Prostate gland (tissue), 2 donors: ENCODE measurements at regions not wholly inside any gene's neighbourhood (a gene's known extent, or its start where the extent isn't known, plus 50 kb on each side); places are given as distances from the start of the nearest gene placed in this dataset.

ENCODE experiments used
- DNase-seq: peaks from one replicate; pipeline ENCODE4 v3.0.0-alpha.2; 2019; ENCODE audit warnings: low spot score
- H3K27ac ChIP-seq, 2 donors: fragments of 200-600 bp; sonication (generic); 2 replicates each; pipeline ENCODE4 v1.5.1; 2017 to 2019
- H3K27me3 ChIP-seq: fragments of 200-600 bp; sonication (generic); replicated peaks from 2 replicates; pipeline ENCODE4 v1.5.1; 2019; ENCODE audit not compliant: insufficient read depth
- H3K36me3 ChIP-seq, 2 donors: fragments of 200-600 bp; sonication (generic); 1 replicate in 1 of 2; 2 replicates in 1 of 2; pipeline versions ENCODE4 v1.5.1 to v1.8.1; 2017 to 2019
- H3K4me1 ChIP-seq: fragments of 200-600 bp; sonication (generic); replicated peaks from 2 replicates; pipeline ENCODE4 v1.5.1; 2019
- H3K4me3 ChIP-seq, 2 donors: fragments of 200-600 bp; sonication (generic); 2 replicates each; pipeline ENCODE4 v1.5.1; 2017 to 2019
- H3K9me3 ChIP-seq: fragments of 200-600 bp; sonication (generic); 2 replicates; pipeline ENCODE4 v1.5.1; 2017
- POLR2A ChIP-seq: fragments of 450-650 bp; IDR thresholded peaks from one replicate; pipeline ENCODE4 v1.6.1; 2016; ENCODE audit warnings: antibody characterized with exemption, mild to moderate bottlenecking
- POLR2AphosphoS5 ChIP-seq: sonication (generic); formaldehyde crosslinking; IDR thresholded peaks from one replicate; pipeline ENCODE4 v1.6.1; 2017; ENCODE audit warnings: antibody characterized with exemption
- WGBS: methylation state at CpG from one replicate; pipeline ENCODE4 v1.1.5; 2018; 5-methylcytosine and 5-hydroxymethylcytosine counted together
- intact Hi-C: fragments of 100-400 bp; cut with DNase I; formaldehyde crosslinking; loops from one replicate; pipeline ENCODE4 v1.14.2; 2022
- TF ChIP-seq, protein P1 (sequence below), 4 experiments: fragments of 200-600 bp in 2 of 4; fragments of 450-650 bp in 2 of 4; sonication (generic) in 2 of 4; IDR thresholded peaks; 1 replicate in 3 of 4; 2 replicates in 1 of 4; pipeline ENCODE4 v1.5.1; 2016 to 2019; ENCODE audit warnings: antibody characterized with exemption in 4 of 4, mild to moderate bottlenecking in 2 of 4, moderate library complexity in 2 of 4

DNA sequence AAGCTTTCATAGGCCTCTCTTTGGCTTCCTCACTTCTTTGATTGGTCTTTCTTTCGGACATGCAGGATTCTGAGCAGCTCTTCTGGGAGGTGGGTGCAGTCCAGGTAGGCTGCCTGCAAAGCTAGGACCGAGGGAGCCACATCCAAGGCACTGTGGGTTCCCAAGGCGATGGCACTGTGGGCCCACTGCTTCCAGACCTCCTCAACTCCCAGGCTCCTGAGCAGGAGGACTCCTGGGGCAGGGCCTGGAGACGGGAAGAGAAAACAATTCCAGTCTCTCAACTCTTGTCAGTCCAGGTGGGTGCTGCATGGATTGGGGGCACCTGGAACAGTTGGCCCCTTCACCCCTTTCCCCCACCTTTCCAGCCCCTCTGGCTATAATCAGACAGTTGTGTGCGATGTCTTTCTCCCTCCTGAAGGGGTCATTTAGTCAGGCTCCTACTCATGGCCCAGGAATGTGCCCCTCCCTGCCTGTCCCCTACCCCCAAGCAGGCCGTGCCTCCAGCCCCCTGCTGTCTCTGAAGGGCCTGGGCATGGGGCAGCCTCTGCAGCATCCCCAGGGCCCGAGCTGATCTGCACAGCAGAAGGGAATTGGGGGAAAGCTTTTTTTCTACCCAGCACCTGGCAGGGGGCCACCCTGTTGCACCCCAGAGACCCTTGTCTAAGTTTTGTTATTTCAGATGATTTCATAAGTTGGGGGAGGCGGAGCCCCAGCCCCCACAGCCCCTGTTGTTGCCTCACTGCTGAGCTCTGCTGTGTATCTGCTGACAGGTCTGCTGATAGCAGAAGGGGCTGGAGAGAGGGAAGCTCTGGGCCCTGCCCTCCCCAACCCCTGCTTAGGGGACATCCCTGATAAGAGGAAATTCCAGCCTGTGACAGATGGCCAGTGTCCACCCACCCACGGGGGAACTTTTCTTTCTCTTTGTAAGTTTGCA lies 330.3 kb downstream of the SEC14L1 start:
- Histone ChIP-seq H3K27me3 (no peaks in the 10 kb centered on the region), H3K27ac (peak overlapping the region; percentile 74 to 77), H3K4me1 (peaks cover 21% of the 10 kb centered on the region), H3K4me3 (no peak overlapping the region), H3K36me3 (no peaks in the 10 kb centered on the region), H3K9me3 (no peaks in the 10 kb centered on the region)
- no peak for DNase-seq
- WGBS: 52% methylated on average over 9 of the region's 9 CpGs
- intact Hi-C loops: no loop called here
- TF ChIP-seq, protein P1, sequence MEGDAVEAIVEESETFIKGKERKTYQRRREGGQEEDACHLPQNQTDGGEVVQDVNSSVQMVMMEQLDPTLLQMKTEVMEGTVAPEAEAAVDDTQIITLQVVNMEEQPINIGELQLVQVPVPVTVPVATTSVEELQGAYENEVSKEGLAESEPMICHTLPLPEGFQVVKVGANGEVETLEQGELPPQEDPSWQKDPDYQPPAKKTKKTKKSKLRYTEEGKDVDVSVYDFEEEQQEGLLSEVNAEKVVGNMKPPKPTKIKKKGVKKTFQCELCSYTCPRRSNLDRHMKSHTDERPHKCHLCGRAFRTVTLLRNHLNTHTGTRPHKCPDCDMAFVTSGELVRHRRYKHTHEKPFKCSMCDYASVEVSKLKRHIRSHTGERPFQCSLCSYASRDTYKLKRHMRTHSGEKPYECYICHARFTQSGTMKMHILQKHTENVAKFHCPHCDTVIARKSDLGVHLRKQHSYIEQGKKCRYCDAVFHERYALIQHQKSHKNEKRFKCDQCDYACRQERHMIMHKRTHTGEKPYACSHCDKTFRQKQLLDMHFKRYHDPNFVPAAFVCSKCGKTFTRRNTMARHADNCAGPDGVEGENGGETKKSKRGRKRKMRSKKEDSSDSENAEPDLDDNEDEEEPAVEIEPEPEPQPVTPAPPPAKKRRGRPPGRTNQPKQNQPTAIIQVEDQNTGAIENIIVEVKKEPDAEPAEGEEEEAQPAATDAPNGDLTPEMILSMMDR (IDR thresholded peaks at IDR 0.05): no peak
- TF ChIP-seq POLR2A (no peak), POLR2AphosphoS5 (no peak)

DNA sequence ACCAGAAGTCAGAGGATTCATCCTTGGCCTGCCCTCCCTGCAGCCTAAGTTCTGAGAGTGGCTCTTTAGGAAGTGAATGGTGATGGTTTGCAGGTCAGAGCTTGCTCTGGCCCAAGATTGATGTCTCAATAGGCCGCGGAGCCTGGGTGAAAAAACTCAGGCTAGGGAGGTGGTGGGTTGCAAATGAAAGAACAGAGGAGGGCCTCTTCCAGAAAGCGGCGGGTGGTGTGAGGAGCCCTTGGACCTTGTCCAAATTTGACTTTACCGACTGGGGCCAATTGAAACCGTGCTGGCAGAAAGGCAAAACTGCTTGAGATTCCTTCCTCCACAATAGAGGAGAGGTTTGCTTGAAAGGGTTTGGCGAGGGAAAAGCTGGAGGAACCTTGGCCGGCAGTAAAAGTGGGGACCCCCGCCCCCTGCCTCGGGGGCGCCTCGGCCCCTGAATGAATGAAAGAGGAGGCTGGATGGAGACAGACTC lies 331.3 kb downstream of the SEC14L1 start:
- H3K4me1 ChIP-seq: peaks cover 22% of the 10 kb centered on the region
- DNase-seq: peak; percentile 78
- H3K4me3 ChIP-seq: no peak overlapping the region
- WGBS: 2% methylated on average over 12 of the region's 12 CpGs
- H3K27me3 ChIP-seq: no peaks in the 10 kb centered on the region
- peak; percentile 66 for TF ChIP-seq POLR2AphosphoS5
- TF ChIP-seq, protein P1 (IDR thresholded peaks at IDR 0.05): no peak
- peak overlapping the region; percentile 74 to 77 for H3K27ac ChIP-seq
- intact Hi-C loops: loop anchor here (1.0 to 2.0 kb wide), 2 partner anchors 18 to 21 kb away; no protein-coding TSS in a partner anchor
- no peaks in the 10 kb centered on the region for H3K9me3 ChIP-seq
- no peaks in the 10 kb centered on the region for H3K36me3 ChIP-seq

DNA sequence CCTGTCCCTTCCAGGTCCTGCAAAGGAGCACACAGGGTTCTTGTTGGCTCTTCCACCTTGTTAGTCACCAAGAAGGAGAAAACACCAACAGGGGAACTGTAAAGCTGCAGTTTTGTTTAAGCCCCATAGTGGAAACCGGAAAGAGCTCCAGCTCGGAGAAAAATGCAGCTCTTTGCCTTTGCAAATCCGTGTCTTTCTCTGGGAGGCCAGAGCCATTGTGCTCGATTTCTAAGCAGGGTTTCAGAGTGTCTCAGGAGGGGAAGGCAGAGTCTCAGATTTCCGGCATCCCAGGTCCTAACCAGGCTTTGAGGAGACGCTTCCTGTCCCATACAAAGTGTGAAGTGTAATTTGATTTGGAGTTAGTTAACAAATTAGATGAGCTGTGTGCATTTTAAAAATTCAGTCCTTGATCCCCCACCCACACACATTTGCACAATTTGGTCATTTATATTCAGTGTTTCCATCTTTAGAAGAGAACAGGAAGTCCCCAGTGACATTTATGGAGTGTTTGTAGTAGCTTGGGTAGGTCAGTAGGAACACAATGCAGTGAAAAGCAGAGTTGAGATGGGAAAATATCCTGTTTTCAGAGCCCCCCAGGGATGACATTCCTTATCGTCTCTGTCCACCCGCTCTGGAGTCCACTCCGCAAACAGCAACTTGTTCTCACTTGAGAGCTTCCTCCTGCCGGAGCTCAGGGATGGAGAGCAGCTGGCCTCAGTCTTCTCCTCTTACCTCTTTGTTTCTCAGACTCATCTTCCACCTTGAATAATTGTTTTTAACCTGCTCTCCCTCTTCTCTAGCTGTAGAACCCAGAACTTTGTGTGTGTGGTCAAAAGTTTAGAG lies 331.9 kb downstream of the SEC14L1 start:
- Histone ChIP-seq H3K4me1 (peaks cover 29% of the 10 kb centered on the region), H3K9me3 (no peaks in the 10 kb centered on the region), H3K27me3 (no peaks in the 10 kb centered on the region), H3K36me3 (no peaks in the 10 kb centered on the region), H3K4me3 (no peak overlapping the region), H3K27ac (peak overlapping the region; percentile 74 to 77)
- TF ChIP-seq POLR2AphosphoS5: peak; percentile 60
- TF ChIP-seq, protein P1 (IDR thresholded peaks at IDR 0.05): no peak
- DNase-seq: no peak
- intact Hi-C loops: loop anchor here (1.0 to 2.0 kb wide), 2 partner anchors 18 to 22 kb away; no protein-coding TSS in a partner anchor
- 16% methylated on average over 10 of the region's 10 CpGs for WGBS

DNA sequence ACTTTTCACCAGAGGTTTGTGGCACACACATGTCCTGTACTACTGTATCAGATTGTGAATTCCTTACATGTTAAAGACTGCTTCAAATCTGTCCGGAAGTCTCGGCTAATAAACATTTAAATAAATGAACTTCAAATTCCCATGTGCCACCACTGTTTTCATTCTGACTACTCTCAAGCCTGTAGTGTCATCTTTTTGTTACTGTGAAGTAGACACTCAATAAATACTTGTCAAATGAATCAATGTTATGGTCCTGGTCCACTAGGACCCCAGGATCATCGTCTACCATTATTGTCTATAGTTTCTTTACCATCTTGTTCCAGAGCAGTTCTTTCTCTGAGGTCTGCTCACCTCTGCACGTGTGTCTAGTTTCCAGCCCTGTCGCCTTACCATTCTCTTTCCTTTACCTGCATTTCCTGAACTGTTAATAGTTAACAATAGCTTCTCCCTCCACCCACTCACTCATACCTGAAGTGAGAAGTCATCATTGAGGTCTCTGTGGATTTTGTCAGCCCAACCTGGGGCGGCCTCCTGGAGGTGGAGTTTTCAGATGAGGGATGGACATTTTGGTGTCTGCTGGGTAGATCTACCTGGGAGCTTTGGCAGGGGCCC lies 333.0 kb downstream of the SEC14L1 start:
- Histone ChIP-seq H3K27ac (peak overlapping the region; percentile 74 to 77), H3K36me3 (no peaks in the 10 kb centered on the region), H3K27me3 (no peaks in the 10 kb centered on the region), H3K4me1 (peaks cover 39% of the 10 kb centered on the region), H3K4me3 (no peak overlapping the region), H3K9me3 (no peaks in the 10 kb centered on the region)
- DNase-seq: no peak
- intact Hi-C loops: loop anchor here (2.0 kb wide), 1 partner anchor 23 kb away; no protein-coding TSS in a partner anchor
- TF ChIP-seq POLR2AphosphoS5 (no peak), POLR2A (no peak)
- 44% methylated on average over 6 of the region's 6 CpGs for WGBS
